Thyroid gland (tissue), 4 donors: ENCODE measurements at regions not wholly inside any gene's neighbourhood (a gene's known extent, or its start where the extent isn't known, plus 50 kb on each side); places are given as distances from the start of the nearest gene placed in this dataset.

Experiments
- CTCF ChIP-seq, 6 experiments: fragments of 200-600 bp in 3 of 6; fragments of 450-650 bp in 3 of 6; sonication (generic) in 3 of 6; IDR thresholded peaks; one replicate each; pipeline ENCODE4 v1.5.1; 2016 to 2019; ENCODE audit warnings: antibody characterized with exemption in 6 of 6, mild to moderate bottlenecking in 2 of 6, inconsistent platforms in 1 of 6, moderate library complexity in 1 of 6
- POLR2A ChIP-seq, 2 donors: fragments of 450-650 bp; IDR thresholded peaks; one replicate each; pipeline ENCODE4 v1.6.1; 2017; ENCODE audit warnings: antibody characterized with exemption in 2 of 2, mild to moderate bottlenecking in 2 of 2, moderate library complexity in 1 of 2

GRCh38 chr12:33223956-33224355 lies 215.7 kb downstream of the SYT10 start:
- TF ChIP-seq CTCF (IDR thresholded peaks at IDR 0.05) (no peak), POLR2A (IDR thresholded peaks at IDR 0.05) (no peak)
